ENCODE measurements at regions not wholly inside any gene's neighbourhood (a gene's known extent, or its start where the extent isn't known, plus 50 kb on each side); places are given as distances from the start of the nearest gene placed in this dataset.

DNA sequence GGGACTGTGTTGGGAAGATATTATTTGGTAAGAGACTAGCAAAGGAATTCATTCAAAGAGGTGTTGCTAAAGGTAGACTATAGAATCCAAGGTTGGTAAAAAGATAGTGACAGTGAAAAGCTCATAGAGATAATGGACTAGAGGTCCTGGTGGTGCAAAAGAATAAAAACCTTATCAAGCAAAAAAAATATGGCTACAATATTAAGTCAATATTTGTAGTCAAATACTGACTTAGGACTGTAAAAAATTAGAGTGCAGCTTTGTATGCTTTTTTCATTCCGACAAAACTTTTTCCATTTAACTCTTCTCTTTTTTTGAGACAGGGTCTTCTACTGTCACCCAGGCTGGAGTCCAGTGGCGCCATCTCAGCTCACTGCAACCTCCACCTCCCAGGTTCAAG is 444.0 kb upstream of the AGTR1 start:
- TF ChIP-seq CBX2 (IDR thresholded peaks at IDR 0.05; ENCODE audit: borderline replicate concordance, low read depth) (no peak), BCL3 (IDR thresholded peaks at IDR 0.05) (no peak), MAX (IDR thresholded peaks at IDR 0.05) (no peak), HOXA7 (CRISPR knock-in tag; IDR thresholded peaks at IDR 0.05) (no peak), CBX8 (IDR thresholded peaks at IDR 0.05) (no peak), KDM5A (IDR thresholded peaks at IDR 0.05) (no peak), SREBF2 (IDR thresholded peaks at IDR 0.05) (no peak), ZC3H11A (IDR thresholded peaks at IDR 0.05) (no peak), HOXB13 (CRISPR knock-in tag; IDR thresholded peaks at IDR 0.05; ENCODE audit: low read depth) (no peak), NPAS2 (CRISPR knock-in tag; IDR thresholded peaks at IDR 0.05; ENCODE audit: borderline replicate concordance) (no peak), RAD21 (conservative IDR thresholded peaks at IDR 0.05 in 1 of 2, IDR thresholded peaks at IDR 0.05 in 1 of 2) (no peak)
- ChIA-PET CTCF (no interaction called here), POLR2A (no interaction called here)
- Histone ChIP-seq H3K9me3 (no peaks in the 10 kb centered on the region), H3K4me1 (no peaks in the 10 kb centered on the region), H3K4me3 (no peak overlapping the region), H3K27ac (no peak overlapping the region), H3K4me2 (no peak overlapping the region)
- ATAC-seq = no peak
- no peak for FAIRE-seq
- WGBS (ENCODE audit: missing lambda C conversion rate) = 45% methylated on average over 2 of the region's 2 CpGs
- DNase-seq (ENCODE audit: low read depth in 1 of 2, low spot score in 1 of 2) = no peak

DNA sequence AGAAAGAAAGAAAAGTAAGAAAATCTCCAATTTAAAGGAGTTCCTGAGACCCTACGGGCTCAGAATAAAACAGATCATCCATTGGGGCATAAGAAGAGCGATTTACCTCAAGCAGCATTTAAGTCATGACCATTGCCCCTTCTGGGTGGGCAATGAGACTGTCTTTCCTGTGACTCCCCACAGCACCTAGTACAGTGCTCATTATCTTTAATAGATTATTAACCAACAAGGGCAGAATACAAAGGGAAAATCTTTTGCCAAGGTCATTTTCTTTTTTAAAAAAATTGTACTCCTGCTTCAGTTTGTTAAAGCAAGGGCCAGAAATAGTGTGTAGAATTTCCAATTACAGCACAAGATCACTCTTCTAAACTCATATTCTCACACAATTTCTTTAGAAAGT is 443.3 kb upstream of the AGTR1 start:
- FAIRE-seq (no peak), DNase-seq (ENCODE audit: low read depth in 1 of 2, low spot score in 1 of 2) (no peak), ATAC-seq (no peak)
- no peak overlapping the region for H3K4me2 ChIP-seq
- no peaks in the 10 kb centered on the region for H3K9me3 ChIP-seq
- WGBS (ENCODE audit: missing lambda C conversion rate) = 8% methylated on average over 2 of the region's 2 CpGs
- no peaks in the 10 kb centered on the region for H3K4me1 ChIP-seq
- TF ChIP-seq MAZ (IDR thresholded peaks at IDR 0.05; ENCODE audit: borderline replicate concordance, low read depth, low read length) = no peak
- TF ChIP-seq ZSCAN20 (CRISPR knock-in tag; IDR thresholded peaks at IDR 0.05) = no peak
- no peak for TF ChIP-seq NR3C1 (IDR thresholded peaks at IDR 0.05)
- TF ChIP-seq BCL3 (IDR thresholded peaks at IDR 0.05) = no peak
- no peak for TF ChIP-seq PHF8 (IDR thresholded peaks at IDR 0.05; ENCODE audit: borderline replicate concordance, low read depth)
- TF ChIP-seq, protein P1, sequence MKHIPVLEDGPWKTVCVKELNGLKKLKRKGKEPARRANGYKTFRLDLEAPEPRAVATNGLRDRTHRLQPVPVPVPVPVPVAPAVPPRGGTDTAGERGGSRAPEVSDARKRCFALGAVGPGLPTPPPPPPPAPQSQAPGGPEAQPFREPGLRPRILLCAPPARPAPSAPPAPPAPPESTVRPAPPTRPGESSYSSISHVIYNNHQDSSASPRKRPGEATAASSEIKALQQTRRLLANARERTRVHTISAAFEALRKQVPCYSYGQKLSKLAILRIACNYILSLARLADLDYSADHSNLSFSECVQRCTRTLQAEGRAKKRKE (CRISPR knock-in tag; IDR thresholded peaks at IDR 0.05; ENCODE audit: low read depth) = no peak
- no peak for TF ChIP-seq ELK1 (IDR thresholded peaks at IDR 0.05; ENCODE audit: low read depth, low read length)
- TF ChIP-seq GATA3 (IDR thresholded peaks at IDR 0.05; ENCODE audit: borderline replicate concordance) = no peak
- TF ChIP-seq ZC3H11A (IDR thresholded peaks at IDR 0.05) = no peak
- no peak for TF ChIP-seq ZFP36 (IDR thresholded peaks at IDR 0.05; ENCODE audit: borderline replicate concordance, partially characterized antibody)
- TF ChIP-seq FOSL2 (IDR thresholded peaks at IDR 0.05) = no peak
- TF ChIP-seq FOSL2 (CRISPR knock-in tag; IDR thresholded peaks at IDR 0.05) = no peak
- TF ChIP-seq EHMT2 (IDR thresholded peaks at IDR 0.05; ENCODE audit: low read depth) = no peak
- no peak for TF ChIP-seq EHF (CRISPR knock-in tag; IDR thresholded peaks at IDR 0.05)
- TF ChIP-seq HMGXB4 (CRISPR knock-in tag; IDR thresholded peaks at IDR 0.05; ENCODE audit: borderline replicate concordance) = no peak
- TF ChIP-seq SMC3 (IDR thresholded peaks at IDR 0.05) = no peak
- no peak for TF ChIP-seq CBX8 (IDR thresholded peaks at IDR 0.05)
- TF ChIP-seq, protein P2, sequence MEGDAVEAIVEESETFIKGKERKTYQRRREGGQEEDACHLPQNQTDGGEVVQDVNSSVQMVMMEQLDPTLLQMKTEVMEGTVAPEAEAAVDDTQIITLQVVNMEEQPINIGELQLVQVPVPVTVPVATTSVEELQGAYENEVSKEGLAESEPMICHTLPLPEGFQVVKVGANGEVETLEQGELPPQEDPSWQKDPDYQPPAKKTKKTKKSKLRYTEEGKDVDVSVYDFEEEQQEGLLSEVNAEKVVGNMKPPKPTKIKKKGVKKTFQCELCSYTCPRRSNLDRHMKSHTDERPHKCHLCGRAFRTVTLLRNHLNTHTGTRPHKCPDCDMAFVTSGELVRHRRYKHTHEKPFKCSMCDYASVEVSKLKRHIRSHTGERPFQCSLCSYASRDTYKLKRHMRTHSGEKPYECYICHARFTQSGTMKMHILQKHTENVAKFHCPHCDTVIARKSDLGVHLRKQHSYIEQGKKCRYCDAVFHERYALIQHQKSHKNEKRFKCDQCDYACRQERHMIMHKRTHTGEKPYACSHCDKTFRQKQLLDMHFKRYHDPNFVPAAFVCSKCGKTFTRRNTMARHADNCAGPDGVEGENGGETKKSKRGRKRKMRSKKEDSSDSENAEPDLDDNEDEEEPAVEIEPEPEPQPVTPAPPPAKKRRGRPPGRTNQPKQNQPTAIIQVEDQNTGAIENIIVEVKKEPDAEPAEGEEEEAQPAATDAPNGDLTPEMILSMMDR (IDR thresholded peaks at IDR 0.05) = no peak
- TF ChIP-seq CHD2 (IDR thresholded peaks at IDR 0.05; ENCODE audit: low read length, partially characterized antibody) = no peak
- no peak for TF ChIP-seq HOXA7 (CRISPR knock-in tag; IDR thresholded peaks at IDR 0.05)
- no peak for TF ChIP-seq CBX2 (IDR thresholded peaks at IDR 0.05; ENCODE audit: borderline replicate concordance, low read depth)
- ChIA-PET POLR2A (no interaction called here), CTCF (no interaction called here)
- H3K27ac ChIP-seq = no peak overlapping the region
- H3K4me3 ChIP-seq = no peak overlapping the region
